Gastrocnemius medialis (tissue), 4 donors: ENCODE measurements at regions not wholly inside any gene's neighbourhood (a gene's known extent, or its start where the extent isn't known, plus 50 kb on each side); places are given as distances from the start of the nearest gene placed in this dataset.

ENCODE experiments used
- CTCF ChIP-seq, 5 experiments: fragments of 450-650 bp in 3 of 5; fragments of 200-600 bp in 2 of 5; sonication (generic) in 2 of 5; IDR thresholded peaks in 4 of 5; conservative IDR thresholded peaks in 1 of 5; 1 replicate in 4 of 5; 2 replicates in 1 of 5; pipeline ENCODE4 v1.5.1; 2016 to 2019; ENCODE audit warnings: antibody characterized with exemption in 5 of 5, mild to moderate bottlenecking in 3 of 5, moderate library complexity in 3 of 5
- POLR2A ChIP-seq, 2 donors: fragments of 450-650 bp; IDR thresholded peaks; one replicate each; pipeline ENCODE4 v1.6.1; 2017; ENCODE audit warnings: antibody characterized with exemption in 2 of 2, mild to moderate bottlenecking in 2 of 2, moderate library complexity in 2 of 2

DNA sequence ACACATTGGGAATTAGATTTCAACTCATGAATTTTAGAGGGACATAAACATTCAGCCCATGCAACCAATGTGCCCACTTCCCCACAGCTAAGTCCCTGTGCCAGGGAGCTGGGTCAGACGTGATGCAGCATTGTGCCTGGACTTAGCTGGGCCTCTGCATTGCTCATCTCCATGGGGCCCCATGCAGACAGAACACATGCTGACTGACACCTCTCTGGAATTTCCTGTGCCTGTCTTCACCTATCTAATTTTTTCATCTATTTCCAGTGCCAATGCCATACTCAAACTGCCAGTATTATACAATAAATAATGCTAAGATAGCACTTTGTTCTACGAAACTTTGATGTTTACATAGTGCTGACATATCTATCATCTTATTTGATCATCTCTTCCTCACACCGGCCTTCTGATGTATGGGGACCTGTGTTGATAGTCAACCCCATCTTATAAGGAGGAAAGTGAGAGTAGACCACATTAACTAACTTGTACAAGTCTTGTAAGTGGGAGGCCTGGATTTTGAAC is 92.2 kb downstream of the CDC42EP3 start:
- TF ChIP-seq CTCF (IDR thresholded peaks at IDR 0.05 in 4 of 5, conservative IDR thresholded peaks at IDR 0.05 in 1 of 5) = no peak
- TF ChIP-seq POLR2A (IDR thresholded peaks at IDR 0.05) = no peak
